OCI-M1 (cell line): ENCODE measurements at regions not wholly inside any gene's neighbourhood (a gene's known extent, or its start where the extent isn't known, plus 50 kb on each side); places are given as distances from the start of the nearest gene placed in this dataset.
"Not testable (repeated sequence)": the region's sequence is repeated elsewhere in the genome, so short reads cannot be mapped to it uniquely, and the experiment has no call there.

Experiments used
- DNase-seq: peaks from one replicate; lab custom pipeline; 2025; lab: John Stamatoyannopoulos, UW

DNA sequence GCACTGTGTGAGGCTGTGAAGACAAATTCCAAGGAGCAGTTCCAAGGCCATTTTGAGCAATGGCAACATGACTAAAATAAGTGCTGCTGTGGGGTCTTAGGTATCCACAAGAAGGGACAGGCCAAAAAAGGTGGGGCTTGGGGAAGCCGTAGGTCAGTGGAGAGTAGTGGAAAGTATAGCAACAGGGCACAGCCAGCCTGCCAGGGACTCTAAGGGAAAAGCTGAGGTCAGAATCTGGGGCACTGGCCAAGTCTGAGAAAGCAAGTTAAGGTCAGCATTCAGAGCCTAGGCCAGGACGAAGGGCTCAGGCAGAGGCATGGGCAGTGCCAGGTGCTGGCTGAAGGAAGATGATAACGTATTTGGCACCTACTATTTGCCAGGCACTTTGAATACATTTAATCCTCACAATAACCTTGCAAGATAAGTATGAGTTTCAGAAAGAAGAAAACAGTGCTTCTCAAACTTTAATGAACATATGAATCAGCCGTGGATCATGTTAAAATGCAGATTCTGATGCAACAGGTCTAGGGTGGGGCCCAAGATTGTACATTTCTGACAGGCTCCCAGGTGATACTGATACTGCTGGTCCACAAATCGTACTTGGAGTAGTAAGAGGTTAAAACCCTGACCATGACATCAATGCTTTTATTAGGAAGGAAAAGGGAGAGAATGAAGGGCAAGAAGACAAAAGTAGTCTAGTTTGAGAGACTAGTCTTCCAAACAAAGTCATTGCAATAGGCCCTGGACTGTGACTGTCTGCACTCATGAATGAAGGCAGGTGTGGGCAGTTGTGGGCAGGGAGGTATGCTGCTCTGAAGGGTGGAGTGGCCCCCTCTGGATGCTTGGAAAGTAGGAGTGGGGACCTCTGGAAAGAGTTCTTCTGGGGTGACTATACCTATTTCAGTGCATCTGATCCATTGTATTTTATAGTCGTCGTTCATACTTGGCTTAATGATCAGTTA is 106.3 kb upstream of the ANKRD28 start:
- no peak for DNase-seq

DNA sequence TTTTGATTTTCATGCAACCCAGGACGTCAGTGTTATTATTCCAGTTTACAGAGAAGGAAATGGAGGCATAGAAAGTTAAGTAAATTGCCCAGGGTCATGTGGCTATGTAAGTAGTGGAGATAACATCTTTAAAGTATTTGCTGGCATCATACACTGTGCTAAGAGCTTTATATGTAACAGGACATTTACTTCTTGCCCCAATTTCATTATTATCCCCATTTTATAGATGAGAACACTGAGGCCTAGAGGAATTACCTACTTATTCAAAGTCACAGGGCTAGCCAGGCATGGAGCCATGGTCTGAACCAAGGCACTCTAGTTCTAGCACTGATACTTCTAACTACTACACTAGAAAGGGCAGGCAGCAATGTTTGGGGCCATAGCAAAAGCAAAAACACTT is 107.3 kb upstream of the ANKRD28 start:
- no peak for DNase-seq

- not testable (repeated sequence) for DNase-seq
Observed at GRCh38 chr3:15907403-15907802, 109.6 kb upstream of the ANKRD28 start.

GRCh38 chr3:15918988-15919387 is 121.2 kb upstream of the ANKRD28 start:
- DNase-seq = no peak

DNA sequence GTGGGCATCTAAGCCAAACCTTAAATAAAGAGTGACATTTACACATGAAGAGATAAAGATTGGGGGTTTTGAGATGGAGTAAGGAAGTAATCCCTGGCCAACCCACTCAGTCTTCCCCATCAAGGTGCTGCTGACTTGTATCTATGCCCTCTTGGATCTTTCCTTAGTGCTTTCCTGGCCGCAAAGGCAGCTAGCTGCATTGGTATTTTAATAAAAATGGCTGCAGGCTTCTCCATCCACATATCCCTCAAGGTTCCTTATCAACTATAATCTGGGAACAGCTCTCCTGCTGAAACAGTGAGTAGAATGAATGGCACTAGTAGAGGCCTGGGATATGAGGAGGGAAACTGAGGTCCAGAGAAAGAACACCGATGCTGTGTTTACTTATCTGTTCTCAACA is 122.2 kb upstream of the ANKRD28 start:
- DNase-seq = no peak

DNA sequence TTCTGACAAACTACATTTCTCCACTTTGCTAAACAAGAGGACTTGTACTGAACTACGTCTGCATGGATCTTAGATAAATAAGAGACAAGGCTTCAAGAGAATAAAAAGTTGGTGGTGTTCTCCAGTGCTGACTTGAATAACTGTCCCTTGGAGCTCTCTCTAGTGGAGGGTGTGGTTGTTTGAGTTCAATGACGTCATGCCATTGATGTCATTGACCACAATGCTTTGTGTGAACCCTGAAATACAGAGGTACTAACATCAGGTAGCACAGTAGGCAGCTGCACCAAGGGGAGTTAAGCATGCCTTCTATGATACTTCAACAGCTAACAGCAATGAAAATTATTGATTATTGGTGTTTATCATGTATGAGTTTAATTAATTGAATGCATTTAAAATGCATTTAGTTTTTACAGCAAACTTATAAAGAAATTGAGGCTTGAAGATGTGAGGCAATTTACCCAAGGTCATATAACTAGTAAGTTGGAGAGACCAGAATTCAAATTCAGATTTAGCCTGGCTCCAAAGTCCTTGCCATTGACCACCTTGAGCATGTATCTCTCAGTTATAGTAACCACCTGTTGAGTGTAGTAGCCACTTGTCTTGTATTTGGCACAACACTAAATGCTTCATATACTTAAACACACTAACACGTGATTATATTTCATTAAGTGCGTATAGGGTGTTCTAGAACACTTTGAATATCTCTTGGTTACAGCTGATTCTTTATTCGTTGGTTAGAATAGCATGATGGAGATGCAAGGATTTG is 126.0 kb upstream of the ANKRD28 start:
- peak; percentile 30 for DNase-seq

DNA sequence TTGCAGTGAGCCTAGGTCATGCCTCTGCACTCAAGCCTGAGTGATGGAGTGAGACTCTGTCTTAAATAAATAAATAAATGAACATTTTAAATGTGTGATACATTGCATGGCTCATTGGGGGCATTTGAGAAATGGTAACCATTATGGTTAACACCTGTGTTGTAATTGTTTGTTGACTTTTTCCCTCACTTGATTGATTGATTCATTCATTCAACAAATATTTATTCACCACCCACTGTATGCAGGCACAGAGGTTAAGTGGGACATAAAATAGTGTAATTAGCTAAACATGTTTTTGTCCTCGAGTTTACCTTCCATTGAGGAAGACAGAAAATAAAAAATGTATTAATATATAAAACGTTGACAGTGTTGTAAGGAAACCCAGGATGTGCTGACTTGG is 127.1 kb upstream of the ANKRD28 start:
- no peak for DNase-seq

GRCh38 chr3:15926871-15927270 is 129.1 kb upstream of the ANKRD28 start:
- DNase-seq = no peak

GRCh38 chr3:15927969-15928368 is 130.2 kb upstream of the ANKRD28 start:
- no peak for DNase-seq

- no peak for DNase-seq
Observed at GRCh38 chr3:15929944-15930571, 132.3 kb upstream of the ANKRD28 start.

DNA sequence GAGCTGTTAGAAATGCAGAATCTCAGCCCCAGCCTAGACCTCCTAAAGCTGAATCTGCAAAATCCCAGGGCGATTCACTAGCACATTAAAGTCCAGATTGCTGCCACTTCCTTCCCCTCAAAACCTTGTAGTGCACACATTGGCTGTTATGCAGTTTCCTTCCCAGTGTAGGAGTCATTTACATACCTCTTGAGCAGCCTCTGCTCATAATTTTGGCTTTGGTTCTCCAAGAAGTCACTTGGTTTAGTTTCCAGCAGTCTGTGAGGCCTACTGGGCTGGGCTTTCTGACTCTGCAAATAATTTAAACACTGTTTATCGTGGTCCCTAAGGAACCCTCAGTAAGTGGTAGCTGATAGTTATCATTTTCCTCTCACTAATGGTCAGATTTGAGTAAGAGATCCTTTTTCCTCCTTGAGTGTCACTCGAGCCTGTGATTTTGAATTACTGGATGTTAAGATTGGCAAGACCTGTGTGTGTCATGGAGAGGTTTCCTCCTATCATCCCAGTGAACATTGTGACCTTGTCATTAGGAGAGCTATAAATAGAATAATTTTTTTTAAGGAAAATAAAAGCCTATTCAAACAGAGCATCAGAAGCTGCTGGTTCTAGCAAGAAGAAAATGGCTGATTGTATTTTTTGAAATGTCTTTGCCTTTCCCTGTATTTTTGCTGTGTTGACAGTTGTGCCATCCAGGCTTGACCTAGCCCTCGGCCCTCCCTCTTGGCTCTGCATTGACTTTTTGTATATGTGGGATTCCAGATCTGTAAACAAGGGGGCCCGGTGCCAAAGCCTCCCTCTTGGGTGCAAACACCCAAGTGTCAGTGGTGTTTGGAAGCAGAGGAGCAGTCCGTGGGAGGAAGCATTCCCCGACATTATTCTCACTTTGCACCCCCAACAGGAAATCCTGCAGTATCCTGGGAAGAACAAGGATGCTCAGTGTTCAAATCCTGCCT is 134.8 kb upstream of the ANKRD28 start:
- no peak for DNase-seq

GRCh38 chr3:15933439-15934139 is 135.8 kb upstream of the ANKRD28 start:
- DNase-seq = no peak

DNA sequence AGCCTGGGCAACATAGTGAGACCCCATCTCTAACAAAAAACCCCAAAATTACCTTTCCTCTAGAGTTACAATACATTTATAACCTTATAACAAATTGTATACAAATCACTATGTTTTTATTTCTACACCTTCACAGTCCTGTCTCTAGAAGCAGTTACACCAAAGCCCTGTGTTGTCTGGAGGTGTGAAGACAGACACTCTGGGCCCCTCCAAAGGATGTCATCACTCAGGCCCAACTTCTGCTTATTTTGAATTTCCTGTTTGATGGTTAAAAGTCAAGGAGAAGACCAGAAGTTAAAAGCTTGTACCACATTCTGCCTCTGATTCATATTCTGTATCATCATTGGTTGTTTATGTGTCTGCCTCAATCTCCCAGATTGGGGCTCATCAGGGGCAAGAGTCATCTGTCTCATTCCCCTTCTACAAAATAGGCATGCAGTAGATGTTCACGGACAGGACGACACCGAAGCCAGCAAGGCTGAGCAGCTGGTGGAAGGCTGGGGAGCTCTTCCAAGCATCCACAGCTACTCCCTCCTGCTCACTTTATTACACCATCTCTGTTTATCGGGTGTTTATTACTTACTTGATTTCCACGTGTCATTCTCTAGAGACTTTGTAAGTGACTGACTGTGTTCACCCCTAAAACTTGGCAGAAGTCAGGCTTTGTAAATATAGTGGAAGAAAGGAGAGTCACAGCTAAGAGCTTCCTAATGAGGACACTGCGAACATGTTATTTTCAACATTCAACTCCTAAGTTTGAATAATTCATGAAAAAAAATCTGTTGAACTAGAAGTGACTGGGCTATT is 136.8 kb upstream of the ANKRD28 start:
- no peak for DNase-seq

DNA sequence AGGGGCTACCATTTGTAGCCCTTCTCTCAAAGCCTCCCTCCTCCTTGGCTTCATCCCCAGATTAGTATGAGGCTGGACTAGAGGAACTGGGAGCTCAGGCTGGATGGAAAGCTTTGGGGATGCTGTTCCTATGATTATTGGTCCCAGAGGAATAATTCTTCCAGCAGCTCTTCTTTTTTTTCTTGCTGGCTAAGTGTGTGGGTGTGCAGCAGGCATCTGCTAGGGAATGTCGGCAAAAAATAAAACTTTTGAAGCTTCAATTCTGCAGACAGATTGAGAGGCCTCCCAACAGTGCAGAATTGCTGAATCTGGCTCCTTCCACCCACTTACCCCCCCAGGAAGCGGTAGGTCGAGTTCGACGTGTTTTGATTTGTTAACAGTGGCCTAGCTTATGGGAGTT is 138.5 kb upstream of the ANKRD28 start:
- DNase-seq = no peak

DNA sequence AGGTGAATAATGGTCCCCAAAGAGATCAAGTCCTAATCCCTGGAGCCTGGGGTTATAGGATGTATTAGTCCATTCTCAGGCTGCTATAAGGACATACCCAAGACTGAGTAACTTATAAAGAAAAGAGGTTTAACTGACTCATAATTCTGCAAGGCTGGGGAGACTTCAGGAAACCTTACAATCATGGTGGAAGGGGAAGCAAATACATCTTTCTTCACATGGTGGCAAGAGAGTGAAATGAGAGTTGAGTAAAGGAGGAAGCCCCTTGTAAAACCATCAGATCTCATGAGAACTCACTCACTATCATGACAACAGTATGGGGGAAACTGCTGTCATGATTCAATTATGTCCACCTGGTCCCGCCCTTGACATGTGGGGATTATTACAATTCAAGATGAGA is 142.9 kb upstream of the ANKRD28 start:
- DNase-seq = no peak

DNA sequence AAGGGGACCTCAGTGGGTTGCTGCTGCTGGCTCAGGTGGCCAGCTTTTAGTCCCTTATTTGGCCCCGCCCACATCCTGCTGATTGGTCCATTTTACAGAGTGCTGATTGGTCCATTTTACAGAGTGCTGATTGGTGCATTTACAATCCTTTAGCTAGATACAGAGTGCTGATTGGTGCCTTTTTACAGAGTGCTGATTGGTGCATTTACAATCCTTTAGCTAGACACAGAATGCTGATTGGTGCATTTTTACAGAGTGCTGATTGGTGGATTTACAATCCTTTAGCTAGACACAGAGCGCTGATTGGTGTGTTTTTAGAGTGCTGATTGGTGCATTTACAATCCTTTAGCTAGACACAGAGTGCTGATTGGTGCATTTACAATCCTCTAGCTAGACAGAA is 143.7 kb upstream of the ANKRD28 start:
- not testable (repeated sequence) for DNase-seq

DNA sequence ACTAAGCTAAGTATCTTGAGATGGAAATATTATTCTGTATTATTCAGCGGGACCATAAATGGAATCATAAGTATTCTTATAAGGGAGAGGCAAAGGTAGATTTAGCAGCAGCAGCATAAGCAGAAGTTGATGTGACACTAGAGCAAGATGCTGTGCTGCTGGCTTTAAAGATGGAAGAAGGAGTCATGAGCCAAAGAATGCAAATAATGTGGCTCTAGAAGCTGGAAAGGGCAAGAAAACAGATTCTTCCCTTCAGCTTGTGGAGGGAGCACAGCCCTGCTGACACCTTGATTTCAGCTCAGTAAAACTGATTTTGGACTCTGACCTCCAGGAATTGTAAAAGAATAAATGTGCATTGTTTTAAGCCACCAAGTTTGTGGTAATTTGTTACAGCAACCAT is 144.2 kb upstream of the ANKRD28 start:
- DNase-seq = no peak

DNA sequence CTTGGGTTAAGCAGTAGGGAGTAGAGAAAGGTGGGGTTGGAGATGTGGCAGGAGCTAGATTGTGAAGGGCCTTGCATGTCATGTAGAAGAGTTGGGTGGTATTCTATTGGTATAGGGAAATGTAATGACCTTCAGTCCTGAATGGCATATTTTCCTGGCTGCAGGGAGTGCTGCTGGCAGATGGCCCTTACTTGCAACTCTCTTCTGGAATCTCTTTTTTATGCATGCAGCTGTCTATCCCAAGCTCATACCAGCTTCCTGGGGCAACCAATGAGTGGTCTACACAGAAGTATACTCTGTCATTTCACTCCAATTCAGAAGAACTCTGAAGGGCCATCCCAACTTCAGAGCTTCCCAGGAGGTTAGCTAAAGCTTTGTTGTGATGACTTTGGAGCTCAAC is 144.7 kb upstream of the ANKRD28 start:
- no peak for DNase-seq

GRCh38 chr3:15942936-15943335 is 145.2 kb upstream of the ANKRD28 start:
- DNase-seq = no peak

- no peak for DNase-seq
Observed at GRCh38 chr3:15948388-15948787, 150.6 kb upstream of the ANKRD28 start.
